Kidney (tissue), 13 donors: ENCODE measurements at regions not wholly inside any gene's neighbourhood (a gene's known extent, or its start where the extent isn't known, plus 50 kb on each side); places are given as distances from the start of the nearest gene placed in this dataset.

Experiments
- DNase-seq, 5 donors: peaks; one replicate each; pipeline ENCODE4 v3.0.0-alpha.2; 2013 to 2020
- FAIRE-seq: peaks from 2 replicates; lab custom pipeline; 2012; peaks lifted over from hg19 to GRCh38; lab: Jason Lieb, UNC
- H3K27ac ChIP-seq, 2 donors: one replicate each; pipeline ENCODE4 v1.7.0; 2013; ENCODE audit warnings: low read depth in 2 of 2, low read length in 2 of 2, inconsistent platforms in 1 of 2
- H3K27me3 ChIP-seq: one replicate; pipeline ENCODE4 v1.7.1; 2013; ENCODE audit warnings: low read length, inconsistent platforms; ENCODE audit not compliant: control insufficient read depth, insufficient read depth
- H3K36me3 ChIP-seq, 3 donors: one replicate each; pipeline versions ENCODE4 v1.7.0 to v1.7.1; 2013; ENCODE audit warnings: low read length in 3 of 3, control low read depth in 1 of 3, inconsistent platforms in 1 of 3; ENCODE audit not compliant: insufficient read depth in 3 of 3, control insufficient read depth in 2 of 3
- H3K4me1 ChIP-seq, 3 donors: one replicate each; pipeline versions ENCODE4 v1.7.0 to v1.7.1; 2013; ENCODE audit warnings: low read length in 3 of 3, inconsistent platforms in 1 of 3, low read depth in 1 of 3; ENCODE audit not compliant: control insufficient read depth in 2 of 3, insufficient read depth in 2 of 3
- H3K4me3 ChIP-seq, 3 donors: one replicate each; pipeline versions ENCODE4 v1.7.0 to v1.8.1; 2013; ENCODE audit warnings: low read length in 3 of 3, control low read depth in 1 of 3, inconsistent platforms in 1 of 3
- H3K9ac ChIP-seq, 3 donors: one replicate each; pipeline versions ENCODE4 v1.7.0 to v1.7.1; 2013; ENCODE audit warnings: low read length in 3 of 3, control low read depth in 1 of 3, inconsistent platforms in 1 of 3
- H3K9me3 ChIP-seq, 3 donors: one replicate each; pipeline versions ENCODE4 v1.7.0 to v1.7.1; 2013; ENCODE audit warnings: low read length in 3 of 3, control low read depth in 1 of 3, inconsistent platforms in 1 of 3; ENCODE audit not compliant: control insufficient read depth in 2 of 3, insufficient read depth in 1 of 3
- CTCF ChIP-seq: IDR thresholded peaks from 3 replicates; pipeline ENCODE4 v1.5.1; 2012; ENCODE audit warnings: mild to moderate bottlenecking, moderate library complexity, borderline replicate concordance; ENCODE audit not compliant: insufficient read depth; ENCODE audit errors: extremely low read depth
- intact Hi-C: fragments of 100-400 bp; cut with DNase I; formaldehyde crosslinking; loops from one replicate; pipeline ENCODE4 v1.11.1; 2022
- donor health status: control.
- donor health status: control.
- donor health status: control.
- donor health status: control.
- donor health status: control.
- donor health status: DM: yes; HTN: yes; CAD: no.
- donor health status: Normal renal cell carcinoma (clear cell type).

GRCh38 chr5:167311340-167311739 is 980.1 kb upstream of the WWC1 start:
- no peaks in the 10 kb centered on the region for H3K36me3 ChIP-seq
- no peaks in the 10 kb centered on the region for H3K27me3 ChIP-seq
- intact Hi-C loops = no loop called here
- FAIRE-seq (no peak), DNase-seq (no peak)
- no peak overlapping the region for H3K4me3 ChIP-seq
- no peak overlapping the region for H3K27ac ChIP-seq
- H3K9ac ChIP-seq = no peak overlapping the region
- H3K9me3 ChIP-seq = no peaks in the 10 kb centered on the region
- H3K4me1 ChIP-seq = no peaks in the 10 kb centered on the region
- TF ChIP-seq CTCF = no peak

GRCh38 chr5:167312225-167312624 is 979.2 kb upstream of the WWC1 start:
- Histone ChIP-seq H3K27ac (no peak overlapping the region), H3K4me1 (no peaks in the 10 kb centered on the region), H3K36me3 (no peaks in the 10 kb centered on the region), H3K4me3 (no peak overlapping the region), H3K27me3 (no peaks in the 10 kb centered on the region), H3K9ac (no peak overlapping the region), H3K9me3 (no peaks in the 10 kb centered on the region)
- no peak for TF ChIP-seq CTCF
- FAIRE-seq (no peak), DNase-seq (no peak)
- intact Hi-C loops = no loop called here

- Histone ChIP-seq H3K4me1 (no peaks in the 10 kb centered on the region), H3K9ac (no peak overlapping the region), H3K27me3 (no peaks in the 10 kb centered on the region), H3K36me3 (no peaks in the 10 kb centered on the region), H3K27ac (no peak overlapping the region), H3K4me3 (no peak overlapping the region), H3K9me3 (no peaks in the 10 kb centered on the region)
- FAIRE-seq (no peak), DNase-seq (no peak)
- TF ChIP-seq CTCF = no peak
- intact Hi-C loops = no loop called here
Observed at GRCh38 chr5:167315762-167316161, 975.7 kb upstream of the WWC1 start.

- no peak for FAIRE-seq
- no peaks in the 10 kb centered on the region for H3K36me3 ChIP-seq
- no peaks in the 10 kb centered on the region for H3K27me3 ChIP-seq
- intact Hi-C loops = no loop called here
- H3K9ac ChIP-seq = no peak overlapping the region
- H3K9me3 ChIP-seq = no peaks in the 10 kb centered on the region
- H3K4me3 ChIP-seq = no peak overlapping the region
- no peak overlapping the region for H3K27ac ChIP-seq
- DNase-seq = no peak
- no peaks in the 10 kb centered on the region for H3K4me1 ChIP-seq
- TF ChIP-seq CTCF = no peak
Observed at GRCh38 chr5:167317884-167318283, 973.6 kb upstream of the WWC1 start.
